ENCODE measurements at regions not wholly inside any gene's neighbourhood (a gene's known extent, or its start where the extent isn't known, plus 50 kb on each side); places are given as distances from the start of the nearest gene placed in this dataset.

DNA sequence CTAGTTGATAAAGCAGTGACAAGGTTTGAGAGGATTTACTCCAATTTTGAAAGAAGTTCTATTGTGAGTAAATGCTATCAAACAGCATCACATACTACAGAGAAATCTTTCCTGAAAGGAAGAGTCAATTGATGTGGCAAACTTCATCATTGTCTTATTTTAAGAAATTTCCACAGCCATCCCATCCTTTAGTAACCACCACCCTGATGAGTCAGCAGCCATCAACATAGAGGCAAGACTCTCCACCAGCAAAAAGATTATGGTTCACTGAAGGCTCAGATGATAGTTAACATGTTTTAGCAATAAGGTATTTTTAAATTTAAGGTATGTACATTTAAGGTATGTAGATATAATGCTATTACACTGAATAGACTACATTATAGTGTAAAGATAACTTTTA, 122.1 kb upstream of the ARHGAP5 start:
- Histone ChIP-seq H3K27me3 (ENCODE audit: low read depth, low read length) (no peaks in the 10 kb centered on the region), H3K4me1 (ENCODE audit: low read length) (no peaks in the 10 kb centered on the region), H2AFZ (ENCODE audit: low read depth, low read length) (no peak overlapping the region), H4K20me1 (ENCODE audit: insufficient read depth, low read length) (no peaks in the 10 kb centered on the region), H3K4me3 (ENCODE audit: low read length) (no peak overlapping the region), H3K36me3 (replicated peaks; ENCODE audit: low read depth, low read length) (no peaks in the 10 kb centered on the region), H3K9ac (ENCODE audit: low read length) (no peak overlapping the region), H3K9me3 (ENCODE audit: insufficient read depth, low read length) (no peaks in the 10 kb centered on the region), H3K4me2 (ENCODE audit: low read length) (no peak overlapping the region), H3K79me2 (ENCODE audit: low read length) (no peaks in the 10 kb centered on the region), H3K27ac (ENCODE audit: low read length) (no peak overlapping the region)
- TF ChIP-seq EZH2phosphoT487 (IDR thresholded peaks at IDR 0.05; ENCODE audit: low read depth) = no peak
- TF ChIP-seq, protein P1, sequence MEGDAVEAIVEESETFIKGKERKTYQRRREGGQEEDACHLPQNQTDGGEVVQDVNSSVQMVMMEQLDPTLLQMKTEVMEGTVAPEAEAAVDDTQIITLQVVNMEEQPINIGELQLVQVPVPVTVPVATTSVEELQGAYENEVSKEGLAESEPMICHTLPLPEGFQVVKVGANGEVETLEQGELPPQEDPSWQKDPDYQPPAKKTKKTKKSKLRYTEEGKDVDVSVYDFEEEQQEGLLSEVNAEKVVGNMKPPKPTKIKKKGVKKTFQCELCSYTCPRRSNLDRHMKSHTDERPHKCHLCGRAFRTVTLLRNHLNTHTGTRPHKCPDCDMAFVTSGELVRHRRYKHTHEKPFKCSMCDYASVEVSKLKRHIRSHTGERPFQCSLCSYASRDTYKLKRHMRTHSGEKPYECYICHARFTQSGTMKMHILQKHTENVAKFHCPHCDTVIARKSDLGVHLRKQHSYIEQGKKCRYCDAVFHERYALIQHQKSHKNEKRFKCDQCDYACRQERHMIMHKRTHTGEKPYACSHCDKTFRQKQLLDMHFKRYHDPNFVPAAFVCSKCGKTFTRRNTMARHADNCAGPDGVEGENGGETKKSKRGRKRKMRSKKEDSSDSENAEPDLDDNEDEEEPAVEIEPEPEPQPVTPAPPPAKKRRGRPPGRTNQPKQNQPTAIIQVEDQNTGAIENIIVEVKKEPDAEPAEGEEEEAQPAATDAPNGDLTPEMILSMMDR (IDR thresholded peaks at IDR 0.05; ENCODE audit: low read depth, low read length) = no peak

DNA sequence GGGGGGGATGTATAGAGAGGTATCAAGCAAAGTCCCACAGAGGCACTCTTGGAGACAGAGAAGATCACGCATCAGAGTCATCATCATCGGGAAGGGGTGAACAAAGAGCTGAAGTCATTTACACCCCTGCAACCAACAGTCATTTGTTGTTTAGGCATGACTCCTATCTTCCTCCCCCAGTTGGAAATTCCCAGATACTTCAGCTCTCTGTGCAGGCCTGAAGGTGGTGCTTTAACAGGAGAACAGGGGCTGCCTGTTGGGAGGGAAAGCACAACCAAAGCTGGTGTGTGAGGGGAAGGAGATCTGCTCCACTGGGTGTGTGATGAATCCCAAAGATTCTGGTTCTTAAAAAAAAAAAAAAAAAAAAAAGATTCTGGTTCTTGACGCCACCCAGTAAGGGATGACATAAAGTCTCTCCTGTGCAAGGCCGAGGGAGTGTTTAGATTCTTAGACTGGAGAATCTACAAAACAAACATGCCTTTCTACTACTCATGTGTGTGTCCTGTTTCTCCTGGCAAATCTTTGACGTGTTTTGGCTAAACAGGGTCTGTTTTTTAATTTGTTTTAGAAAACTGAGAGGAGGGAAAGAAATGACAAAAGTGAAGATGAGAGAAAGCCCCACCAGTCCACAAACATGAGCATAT, 121.0 kb upstream of the ARHGAP5 start:
- H3K4me1 ChIP-seq (ENCODE audit: low read length) = no peaks in the 10 kb centered on the region
- H3K4me3 ChIP-seq (ENCODE audit: low read length) = no peak overlapping the region
- H3K9me3 ChIP-seq (ENCODE audit: insufficient read depth, low read length) = no peaks in the 10 kb centered on the region
- no peak overlapping the region for H3K9ac ChIP-seq (ENCODE audit: low read length)
- no peak overlapping the region for H2AFZ ChIP-seq (ENCODE audit: low read depth, low read length)
- H3K27me3 ChIP-seq (ENCODE audit: low read depth, low read length) = no peaks in the 10 kb centered on the region
- no peak overlapping the region for H3K27ac ChIP-seq (ENCODE audit: low read length)
- no peak for TF ChIP-seq EZH2phosphoT487 (IDR thresholded peaks at IDR 0.05; ENCODE audit: low read depth)
- TF ChIP-seq, protein P1 (IDR thresholded peaks at IDR 0.05; ENCODE audit: low read depth, low read length) = no peak
- no peaks in the 10 kb centered on the region for H4K20me1 ChIP-seq (ENCODE audit: insufficient read depth, low read length)
- no peaks in the 10 kb centered on the region for H3K36me3 ChIP-seq (replicated peaks; ENCODE audit: low read depth, low read length)
- no peak overlapping the region for H3K4me2 ChIP-seq (ENCODE audit: low read length)
- H3K79me2 ChIP-seq (ENCODE audit: low read length) = no peaks in the 10 kb centered on the region

DNA sequence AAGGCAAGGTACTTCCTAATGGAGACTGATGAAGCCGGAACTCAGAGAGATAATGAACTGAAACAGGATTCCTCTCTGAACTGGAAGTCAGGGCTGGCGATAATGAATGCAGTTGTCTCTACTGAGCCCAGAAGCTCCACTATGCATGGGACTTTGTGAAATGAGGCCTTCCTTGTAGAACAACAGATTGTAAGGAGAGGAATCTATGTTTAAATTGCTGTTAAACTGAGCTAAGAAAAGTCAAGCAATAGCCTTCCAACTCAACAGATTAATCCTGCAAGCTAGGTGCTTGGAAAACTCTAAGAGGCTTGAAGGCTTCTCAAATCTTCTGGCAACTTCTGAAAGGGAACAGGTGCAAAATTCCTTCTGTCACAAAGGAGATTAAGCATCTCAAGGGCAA, 119.5 kb upstream of the ARHGAP5 start:
- Histone ChIP-seq H3K27ac (ENCODE audit: low read length) (no peak overlapping the region), H3K9ac (ENCODE audit: low read length) (no peak overlapping the region), H3K4me1 (ENCODE audit: low read length) (no peaks in the 10 kb centered on the region), H3K79me2 (ENCODE audit: low read length) (no peaks in the 10 kb centered on the region), H4K20me1 (ENCODE audit: insufficient read depth, low read length) (no peaks in the 10 kb centered on the region), H3K4me3 (ENCODE audit: low read length) (no peak overlapping the region), H3K27me3 (ENCODE audit: low read depth, low read length) (no peaks in the 10 kb centered on the region), H3K36me3 (replicated peaks; ENCODE audit: low read depth, low read length) (no peaks in the 10 kb centered on the region), H3K9me3 (ENCODE audit: insufficient read depth, low read length) (no peaks in the 10 kb centered on the region), H2AFZ (ENCODE audit: low read depth, low read length) (no peak overlapping the region), H3K4me2 (ENCODE audit: low read length) (no peak overlapping the region)
- TF ChIP-seq, protein P1 (IDR thresholded peaks at IDR 0.05; ENCODE audit: low read depth, low read length) = no peak
- TF ChIP-seq EZH2phosphoT487 (IDR thresholded peaks at IDR 0.05; ENCODE audit: low read depth) = no peak

DNA sequence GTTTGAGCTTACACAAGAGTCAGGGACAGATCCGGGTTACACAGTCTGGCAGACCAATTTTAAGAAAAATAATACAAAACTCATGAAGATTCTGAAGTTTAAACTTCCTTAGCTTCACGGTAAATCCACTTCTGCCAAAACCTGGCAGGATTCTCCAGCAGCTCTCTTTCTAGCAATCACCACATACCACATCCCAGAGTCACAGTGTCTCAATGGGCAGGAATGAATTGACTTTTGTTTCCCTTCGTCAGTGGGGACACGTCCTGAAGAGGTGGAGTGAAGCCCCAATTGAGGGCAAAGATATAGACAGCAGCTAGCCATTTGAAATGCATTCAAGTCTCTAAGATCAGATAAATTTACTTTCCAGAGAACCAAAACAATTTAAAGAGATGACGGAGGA, 117.1 kb upstream of the ARHGAP5 start:
- no peak overlapping the region for H3K4me3 ChIP-seq (ENCODE audit: low read length)
- no peaks in the 10 kb centered on the region for H3K4me1 ChIP-seq (ENCODE audit: low read length)
- H4K20me1 ChIP-seq (ENCODE audit: insufficient read depth, low read length) = no peaks in the 10 kb centered on the region
- H3K79me2 ChIP-seq (ENCODE audit: low read length) = no peaks in the 10 kb centered on the region
- no peaks in the 10 kb centered on the region for H3K9me3 ChIP-seq (ENCODE audit: insufficient read depth, low read length)
- no peak overlapping the region for H2AFZ ChIP-seq (ENCODE audit: low read depth, low read length)
- H3K36me3 ChIP-seq (replicated peaks; ENCODE audit: low read depth, low read length) = no peaks in the 10 kb centered on the region
- no peak for TF ChIP-seq EZH2phosphoT487 (IDR thresholded peaks at IDR 0.05; ENCODE audit: low read depth)
- TF ChIP-seq, protein P1 (IDR thresholded peaks at IDR 0.05; ENCODE audit: low read depth, low read length) = no peak
- H3K9ac ChIP-seq (ENCODE audit: low read length) = no peak overlapping the region
- H3K4me2 ChIP-seq (ENCODE audit: low read length) = no peak overlapping the region
- no peak overlapping the region for H3K27ac ChIP-seq (ENCODE audit: low read length)
- H3K27me3 ChIP-seq (ENCODE audit: low read depth, low read length) = no peaks in the 10 kb centered on the region

All from OCI-LY3 (cell line).